ENCODE measurements at regions not wholly inside any gene's neighbourhood (a gene's known extent, or its start where the extent isn't known, plus 50 kb on each side); places are given as distances from the start of the nearest gene placed in this dataset.

GRCh38 chr16:7031031-7031430 lies 301.6 kb upstream of the RBFOX1 start:
- no peak for TF ChIP-seq CTCF (conservative IDR thresholded peaks at IDR 0.05; ENCODE audit: low read depth, low read length)
- H3K4me3 ChIP-seq (ENCODE audit: low read depth, low read length), result no peak overlapping the region
- DNase-seq (ENCODE audit: low read depth), result no peak

GRCh38 chr16:7027401-7027800 lies 305.2 kb upstream of the RBFOX1 start:
- no peak overlapping the region for H3K4me3 ChIP-seq (ENCODE audit: low read depth, low read length)
- no peak for TF ChIP-seq CTCF (conservative IDR thresholded peaks at IDR 0.05; ENCODE audit: low read depth, low read length)
- DNase-seq (ENCODE audit: low read depth), result no peak

GRCh38 chr16:7026639-7027038 lies 306.0 kb upstream of the RBFOX1 start:
- no peak for TF ChIP-seq CTCF (conservative IDR thresholded peaks at IDR 0.05; ENCODE audit: low read depth, low read length)
- H3K4me3 ChIP-seq (ENCODE audit: low read depth, low read length), result no peak overlapping the region
- no peak for DNase-seq (ENCODE audit: low read depth)

- TF ChIP-seq CTCF (conservative IDR thresholded peaks at IDR 0.05; ENCODE audit: low read depth, low read length), result no peak
- H3K4me3 ChIP-seq (ENCODE audit: low read depth, low read length), result no peak overlapping the region
- DNase-seq (ENCODE audit: low read depth), result peak; percentile 2
These were observed 306.9 kb upstream of the RBFOX1 start for GRCh38 chr16:7025616-7026190.

- TF ChIP-seq CTCF (conservative IDR thresholded peaks at IDR 0.05; ENCODE audit: low read depth, low read length), result no peak
- DNase-seq (ENCODE audit: low read depth), result no peak
- H3K4me3 ChIP-seq (ENCODE audit: low read depth, low read length), result no peak overlapping the region
These were observed 310.9 kb upstream of the RBFOX1 start for GRCh38 chr16:7021653-7022275.

- H3K4me3 ChIP-seq (ENCODE audit: low read depth, low read length), result no peak overlapping the region
- no peak for TF ChIP-seq CTCF (conservative IDR thresholded peaks at IDR 0.05; ENCODE audit: low read depth, low read length)
- DNase-seq (ENCODE audit: low read depth), result no peak
These were observed 315.5 kb upstream of the RBFOX1 start for GRCh38 chr16:7017006-7017662.

- TF ChIP-seq CTCF (conservative IDR thresholded peaks at IDR 0.05; ENCODE audit: low read depth, low read length), result no peak
- H3K4me3 ChIP-seq (ENCODE audit: low read depth, low read length), result no peak overlapping the region
- no peak for DNase-seq (ENCODE audit: low read depth)
These were observed 317.9 kb upstream of the RBFOX1 start for GRCh38 chr16:7014756-7015155.
